PC-3 (cell line): ENCODE measurements at regions not wholly inside any gene's neighbourhood (a gene's known extent, or its start where the extent isn't known, plus 50 kb on each side); places are given as distances from the start of the nearest gene placed in this dataset.

Experiments used
- EZH2phosphoT487 ChIP-seq: fragments of 300-600 bp; sonication (generic); IDR thresholded peaks from 2 replicates; pipeline ENCODE4 v1.6.1; 2018; ENCODE audit warnings: mild to moderate bottlenecking, antibody characterized with exemption, low read length, borderline replicate concordance
- TF ChIP-seq, protein P1 (sequence below): fragments of 300-600 bp; sonication (generic); conservative IDR thresholded peaks from 2 replicates; pipeline ENCODE4 v1.5.1; 2017; ENCODE audit warnings: antibody characterized with exemption, low read depth, mild to moderate bottlenecking, low read length

DNA sequence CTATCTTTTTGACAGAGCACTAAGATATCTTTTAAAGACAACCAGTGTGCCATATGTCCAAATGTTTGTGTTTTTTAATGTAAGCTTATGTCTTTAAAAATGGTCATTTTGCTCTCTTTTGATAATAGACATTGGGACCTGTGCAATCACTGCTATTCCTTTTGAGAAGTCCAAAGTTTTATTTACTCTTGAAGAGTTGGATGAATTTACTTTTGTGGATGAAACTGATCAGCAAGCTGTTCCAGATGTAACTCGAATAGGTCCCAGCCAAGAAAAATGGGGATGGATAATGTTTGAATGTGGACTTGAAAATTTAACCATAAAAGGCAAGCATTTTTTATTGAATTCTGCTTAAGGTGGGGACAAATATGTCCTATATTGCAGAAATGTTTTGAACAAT is 97.2 kb downstream of the BLTP1 start:
- no peak for TF ChIP-seq EZH2phosphoT487
- TF ChIP-seq, protein P1, sequence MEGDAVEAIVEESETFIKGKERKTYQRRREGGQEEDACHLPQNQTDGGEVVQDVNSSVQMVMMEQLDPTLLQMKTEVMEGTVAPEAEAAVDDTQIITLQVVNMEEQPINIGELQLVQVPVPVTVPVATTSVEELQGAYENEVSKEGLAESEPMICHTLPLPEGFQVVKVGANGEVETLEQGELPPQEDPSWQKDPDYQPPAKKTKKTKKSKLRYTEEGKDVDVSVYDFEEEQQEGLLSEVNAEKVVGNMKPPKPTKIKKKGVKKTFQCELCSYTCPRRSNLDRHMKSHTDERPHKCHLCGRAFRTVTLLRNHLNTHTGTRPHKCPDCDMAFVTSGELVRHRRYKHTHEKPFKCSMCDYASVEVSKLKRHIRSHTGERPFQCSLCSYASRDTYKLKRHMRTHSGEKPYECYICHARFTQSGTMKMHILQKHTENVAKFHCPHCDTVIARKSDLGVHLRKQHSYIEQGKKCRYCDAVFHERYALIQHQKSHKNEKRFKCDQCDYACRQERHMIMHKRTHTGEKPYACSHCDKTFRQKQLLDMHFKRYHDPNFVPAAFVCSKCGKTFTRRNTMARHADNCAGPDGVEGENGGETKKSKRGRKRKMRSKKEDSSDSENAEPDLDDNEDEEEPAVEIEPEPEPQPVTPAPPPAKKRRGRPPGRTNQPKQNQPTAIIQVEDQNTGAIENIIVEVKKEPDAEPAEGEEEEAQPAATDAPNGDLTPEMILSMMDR, result no peak
